TTC549 (cell line): ENCODE measurements at regions not wholly inside any gene's neighbourhood (a gene's known extent, or its start where the extent isn't known, plus 50 kb on each side); places are given as distances from the start of the nearest gene placed in this dataset.
"Not testable (repeated sequence)": the region's sequence is repeated elsewhere in the genome, so short reads cannot be mapped to it uniquely, and the experiment has no call there.

Experiments used
- FAIRE-seq: peaks from 2 replicates; lab custom pipeline; 2012; peaks lifted over from hg19 to GRCh38; lab: Jason Lieb, UNC

- no peak for FAIRE-seq
These were observed 168.2 kb upstream of the TMEM132C start for GRCh38 chr12:128098730-128099129.

GRCh38 chr12:128103152-128103551, 163.8 kb upstream of the TMEM132C start:
- no peak for FAIRE-seq

- no peak for FAIRE-seq
These were observed 157.7 kb upstream of the TMEM132C start for GRCh38 chr12:128109236-128109635.

GRCh38 chr12:128109636-128110035, 157.3 kb upstream of the TMEM132C start:
- no peak for FAIRE-seq

- FAIRE-seq = no peak
These were observed 155.6 kb upstream of the TMEM132C start for GRCh38 chr12:128111333-128111732.

GRCh38 chr12:128111951-128112350, 155.0 kb upstream of the TMEM132C start:
- FAIRE-seq = no peak

- FAIRE-seq = not testable (repeated sequence)
These were observed 153.7 kb upstream of the TMEM132C start for GRCh38 chr12:128113250-128113649.

- FAIRE-seq = no peak
These were observed 152.5 kb upstream of the TMEM132C start for GRCh38 chr12:128114485-128114884.

GRCh38 chr12:128116537-128116936, 150.4 kb upstream of the TMEM132C start:
- no peak for FAIRE-seq

GRCh38 chr12:128120035-128120434, 146.9 kb upstream of the TMEM132C start:
- no peak for FAIRE-seq

GRCh38 chr12:128121424-128121823, 145.5 kb upstream of the TMEM132C start:
- FAIRE-seq = no peak

GRCh38 chr12:128123096-128123495, 143.9 kb upstream of the TMEM132C start:
- FAIRE-seq = no peak

- no peak for FAIRE-seq
These were observed 135.0 kb upstream of the TMEM132C start for GRCh38 chr12:128131955-128132354.

- FAIRE-seq = no peak
These were observed 133.5 kb upstream of the TMEM132C start for GRCh38 chr12:128133321-128134073.

GRCh38 chr12:128137140-128137539, 129.8 kb upstream of the TMEM132C start:
- no peak for FAIRE-seq

- no peak for FAIRE-seq
These were observed 128.8 kb upstream of the TMEM132C start for GRCh38 chr12:128138125-128138524.

- FAIRE-seq = no peak
These were observed 126.4 kb upstream of the TMEM132C start for GRCh38 chr12:128140551-128140950.

- no peak for FAIRE-seq
These were observed 116.0 kb upstream of the TMEM132C start for GRCh38 chr12:128150961-128151360.

- no peak for FAIRE-seq
These were observed 111.4 kb upstream of the TMEM132C start for GRCh38 chr12:128155571-128155970.

GRCh38 chr12:128163086-128163485, 103.9 kb upstream of the TMEM132C start:
- no peak for FAIRE-seq

GRCh38 chr12:128164533-128164932, 102.4 kb upstream of the TMEM132C start:
- no peak for FAIRE-seq

GRCh38 chr12:128165387-128165786, 101.6 kb upstream of the TMEM132C start:
- no peak for FAIRE-seq

GRCh38 chr12:128168273-128168672, 98.7 kb upstream of the TMEM132C start:
- no peak for FAIRE-seq

GRCh38 chr12:128170181-128170580, 96.8 kb upstream of the TMEM132C start:
- no peak for FAIRE-seq
